Inflammatory macrophage treated with lipopolysaccharide for 1 hour (primary cell): ENCODE measurements at regions not wholly inside any gene's neighbourhood (a gene's known extent, or its start where the extent isn't known, plus 50 kb on each side); places are given as distances from the start of the nearest gene placed in this dataset.

ENCODE experiments used
- DNase-seq, 2 donors: peaks; one replicate each; pipeline ENCODE4 v3.0.0-alpha.2; 2020 to 2022

GRCh38 chr20:6956574-6956973 lies 189.1 kb downstream of the BMP2 start:
- peak; percentile 10 to 22 for DNase-seq

DNA sequence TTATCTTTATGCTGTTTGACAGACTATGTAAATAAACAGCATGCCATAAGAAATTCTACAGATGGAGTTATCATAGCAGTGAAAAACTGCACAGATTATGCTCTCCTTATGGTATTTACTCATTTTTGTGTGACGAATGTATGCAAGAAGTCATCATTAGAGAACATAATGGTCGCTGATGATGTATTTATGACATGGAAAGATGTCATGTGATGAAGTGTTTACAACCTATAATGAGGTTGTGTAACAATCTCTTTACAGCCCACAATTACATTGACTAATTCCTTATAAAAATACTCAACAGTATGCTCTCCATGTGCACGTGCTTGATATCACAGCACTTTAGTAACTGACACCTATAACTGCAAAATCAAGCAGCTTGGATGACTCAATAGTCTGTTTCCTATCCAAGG lies 192.4 kb downstream of the BMP2 start:
- DNase-seq, result no peak

GRCh38 chr20:6966721-6967120 lies 199.2 kb downstream of the BMP2 start:
- no peak for DNase-seq

GRCh38 chr20:6974838-6975237 lies 207.4 kb downstream of the BMP2 start:
- no peak for DNase-seq

- DNase-seq, result no peak
Observed at GRCh38 chr20:6975311-6975710, 207.8 kb downstream of the BMP2 start.

DNA sequence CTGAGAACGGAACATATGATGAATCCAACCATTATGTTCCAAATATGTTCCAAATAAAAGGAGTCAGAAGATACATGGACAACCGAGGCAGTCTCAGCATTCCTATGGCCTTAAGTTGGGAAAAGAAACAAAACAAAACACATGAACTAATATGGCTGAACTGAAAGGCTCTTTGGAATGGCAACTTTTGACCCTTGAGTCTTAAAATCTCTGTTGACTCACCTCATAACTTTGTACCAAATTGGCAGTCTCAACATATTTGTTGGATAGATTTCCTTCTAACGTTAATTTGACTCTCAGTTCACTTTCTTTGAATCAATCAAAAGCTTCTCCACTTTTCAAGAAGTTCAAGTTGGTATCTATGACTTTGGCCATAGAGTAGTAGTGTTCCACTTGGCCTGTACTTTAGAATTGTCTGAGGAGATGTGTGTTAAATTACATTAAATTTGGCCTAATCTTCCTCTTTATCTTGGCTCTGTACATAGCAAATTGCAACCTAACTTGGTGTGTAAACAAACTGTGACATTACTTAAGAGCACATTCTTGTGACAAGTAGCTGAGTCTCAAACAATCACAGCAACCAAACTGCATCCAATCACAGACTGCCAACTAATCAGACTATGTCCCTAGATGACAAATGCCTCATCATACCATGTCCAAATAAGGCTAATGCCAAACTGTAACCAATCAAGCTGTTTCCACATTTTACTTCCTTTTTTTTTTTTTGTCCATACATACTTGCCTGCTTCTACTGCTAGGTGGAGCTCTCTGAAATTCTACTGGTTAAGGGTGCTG lies 208.8 kb downstream of the BMP2 start:
- peak; percentile 9 to 27 for DNase-seq

GRCh38 chr20:6979621-6980020 lies 212.1 kb downstream of the BMP2 start:
- no peak for DNase-seq

- no peak for DNase-seq
Observed at GRCh38 chr20:6993011-6993410, 225.5 kb downstream of the BMP2 start.

GRCh38 chr20:6993511-6993910 lies 226.0 kb downstream of the BMP2 start:
- no peak for DNase-seq

DNA sequence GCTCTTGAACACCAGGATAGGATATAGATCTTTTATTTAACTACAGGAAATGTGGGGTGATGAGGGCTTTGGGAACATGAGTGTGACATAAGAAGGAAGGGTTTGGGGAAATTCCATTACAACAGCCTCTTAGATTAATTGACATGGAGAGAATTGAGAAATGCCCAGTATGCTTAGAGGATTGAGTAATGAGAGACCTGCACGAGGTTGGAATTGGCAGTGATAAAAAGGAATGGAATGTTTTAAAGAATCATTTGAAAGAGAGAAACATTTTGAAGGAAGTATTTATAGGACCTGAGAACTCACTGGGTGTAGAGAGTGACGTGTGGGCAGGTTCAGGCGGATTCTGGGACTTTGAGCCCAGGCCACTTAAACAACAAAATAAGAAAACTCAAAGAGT lies 227.0 kb downstream of the BMP2 start:
- DNase-seq, result peak; percentile 4 to 5

- DNase-seq, result no peak
Observed at GRCh38 chr20:6998909-6999308, 231.4 kb downstream of the BMP2 start.

DNA sequence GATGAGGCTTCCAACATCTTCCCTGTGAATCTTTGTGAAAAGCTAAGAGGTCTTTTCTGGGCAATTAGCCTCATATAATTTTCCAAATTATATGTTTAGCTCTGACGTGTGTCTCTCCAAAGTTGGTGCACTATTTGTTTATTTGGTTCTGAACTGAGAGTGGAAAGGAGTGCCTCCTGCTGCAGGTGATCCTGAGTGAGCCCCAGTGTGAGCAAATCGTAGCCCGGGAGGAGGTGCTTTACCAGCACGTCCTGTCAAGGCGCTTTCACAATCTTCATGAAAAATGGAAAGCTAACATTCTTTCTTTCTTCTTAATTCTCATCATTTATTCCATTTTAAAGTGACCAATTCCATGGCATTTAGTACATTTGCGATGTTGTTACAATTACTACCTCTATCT lies 231.9 kb downstream of the BMP2 start:
- no peak for DNase-seq

DNA sequence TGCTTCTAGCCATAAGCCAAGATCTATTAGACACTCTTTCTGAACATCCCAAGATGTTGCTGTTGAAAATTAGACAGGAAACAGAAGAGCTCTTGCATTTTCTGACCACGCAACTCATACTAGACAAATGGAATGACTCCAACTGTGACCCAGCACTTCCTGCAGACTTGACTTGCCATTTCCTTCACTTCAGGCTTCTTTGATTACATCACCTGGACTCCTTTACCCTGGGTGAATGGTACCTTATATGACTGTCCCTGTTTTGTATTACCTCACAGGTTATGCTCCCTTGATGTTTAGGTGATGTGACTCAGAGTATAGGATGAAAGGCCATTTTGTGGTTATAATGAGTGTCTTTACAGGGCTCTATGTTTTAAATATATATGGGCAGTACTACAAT lies 236.1 kb downstream of the BMP2 start:
- DNase-seq, result no peak

DNA sequence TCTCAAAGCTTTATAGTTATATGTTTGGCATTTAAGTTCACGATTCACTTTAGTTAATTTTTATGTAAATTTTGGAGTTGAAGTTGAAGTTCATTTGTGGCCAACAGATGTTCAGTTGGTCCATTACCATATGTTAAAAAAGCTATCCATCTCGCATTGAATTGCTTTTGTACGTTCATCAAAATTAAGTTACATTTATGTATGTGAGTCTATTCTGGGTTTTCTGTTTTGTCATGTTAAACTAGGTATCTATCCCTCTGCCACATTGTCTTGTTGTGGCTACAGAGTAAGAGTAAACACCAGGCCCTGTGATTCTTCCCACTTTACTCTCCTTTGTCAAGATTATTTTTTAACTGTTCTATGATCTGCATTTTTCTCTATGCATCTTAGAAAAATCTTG lies 237.3 kb downstream of the BMP2 start:
- DNase-seq, result no peak

DNA sequence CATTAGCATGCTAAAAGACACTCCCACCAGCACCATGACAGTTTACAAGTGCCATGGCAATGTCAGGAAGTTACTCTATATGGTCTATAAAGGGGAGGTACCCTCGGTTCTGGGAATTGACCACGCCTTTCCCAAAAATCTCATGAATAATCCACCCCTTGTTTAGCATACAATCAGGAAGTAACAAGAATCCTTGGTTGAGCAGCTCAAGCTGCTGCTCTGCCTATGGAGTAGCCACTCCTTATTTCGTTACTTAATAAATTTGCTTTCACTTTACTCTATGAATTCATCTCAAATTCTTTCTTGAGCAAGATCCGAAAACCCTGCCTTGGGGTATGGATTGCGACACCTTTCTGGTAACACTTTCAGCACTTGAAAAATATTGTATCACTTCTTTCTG lies 243.0 kb downstream of the BMP2 start:
- peak; percentile 22 to 34 for DNase-seq

DNA sequence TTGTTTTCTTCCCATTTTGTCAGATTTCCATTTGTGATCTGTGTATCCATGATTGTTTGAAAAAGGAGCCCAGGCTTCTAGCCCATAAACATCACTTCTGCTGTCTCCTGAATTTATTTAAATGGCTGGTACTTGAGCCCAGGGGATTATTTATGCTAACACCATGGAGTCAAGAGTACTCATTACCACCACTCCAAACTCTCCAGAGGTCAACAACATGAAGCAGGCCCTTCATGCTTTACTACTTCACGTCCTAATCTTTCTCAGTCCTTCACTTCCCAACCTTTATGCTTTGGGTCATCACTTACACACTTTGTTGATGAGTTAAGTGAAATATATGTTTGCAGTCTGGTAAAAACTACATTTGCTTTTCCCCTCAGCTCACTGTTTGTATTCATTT lies 247.8 kb downstream of the BMP2 start:
- DNase-seq, result no peak

DNA sequence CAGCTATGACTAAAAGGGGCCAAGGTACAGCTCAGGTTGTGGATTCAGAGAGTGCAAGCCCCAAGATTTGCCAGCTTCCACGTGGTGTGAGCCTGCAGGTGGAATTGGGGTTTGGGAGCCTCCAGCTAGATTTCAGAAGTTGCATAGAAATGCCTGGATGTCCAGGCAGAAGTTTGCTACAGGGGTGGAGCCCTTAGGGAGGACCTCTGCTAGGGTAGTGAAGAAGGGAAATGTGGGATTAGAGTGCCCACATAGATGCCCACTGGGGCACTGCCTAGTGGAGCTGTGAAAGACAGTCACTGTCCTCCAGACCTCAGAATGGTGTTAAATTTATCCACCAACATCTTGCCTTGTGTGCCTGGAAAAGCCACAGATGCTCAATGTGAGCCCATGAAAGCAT lies 255.1 kb downstream of the BMP2 start:
- no peak for DNase-seq

DNA sequence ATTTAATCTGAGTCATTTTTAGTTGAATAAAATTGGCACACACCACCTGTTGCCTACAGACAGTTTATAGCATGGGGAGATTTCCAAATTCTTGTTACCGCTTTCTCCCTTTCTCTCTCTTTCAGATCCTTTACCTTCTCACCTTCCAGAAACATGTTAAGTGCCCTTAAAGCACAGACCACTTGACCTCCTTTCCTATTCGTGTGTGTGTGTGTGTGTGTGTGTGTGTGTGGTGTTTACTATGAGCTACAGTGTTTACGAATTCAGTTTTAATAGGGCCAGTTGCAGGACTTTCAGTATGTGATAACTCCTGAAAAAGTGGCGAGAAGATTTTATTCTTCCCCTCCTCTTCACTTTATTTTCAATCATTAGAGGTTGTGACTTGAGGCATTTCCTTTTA lies 258.1 kb downstream of the BMP2 start:
- no peak for DNase-seq

GRCh38 chr20:7029019-7029418 lies 261.5 kb downstream of the BMP2 start:
- no peak for DNase-seq

GRCh38 chr20:7031222-7031621 lies 263.7 kb downstream of the BMP2 start:
- DNase-seq, result no peak

DNA sequence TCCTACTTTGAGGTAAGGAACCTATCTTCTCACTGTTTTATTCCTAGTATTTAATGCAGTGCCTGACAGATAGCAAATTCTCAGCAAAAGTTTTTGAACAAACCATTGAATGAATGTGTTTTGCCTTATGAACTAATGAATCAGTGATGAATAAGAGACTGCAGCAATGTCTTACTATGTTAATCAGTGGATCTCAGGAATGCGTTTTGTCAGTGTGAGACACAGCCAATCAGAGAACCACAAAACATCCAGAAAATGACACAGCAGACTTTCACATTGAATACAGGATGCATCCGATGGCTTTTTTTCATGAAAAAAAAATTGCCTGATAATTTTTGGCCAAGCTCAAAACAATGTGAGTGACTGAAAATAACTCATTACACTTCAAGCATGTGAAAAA lies 270.5 kb downstream of the BMP2 start:
- no peak for DNase-seq

DNA sequence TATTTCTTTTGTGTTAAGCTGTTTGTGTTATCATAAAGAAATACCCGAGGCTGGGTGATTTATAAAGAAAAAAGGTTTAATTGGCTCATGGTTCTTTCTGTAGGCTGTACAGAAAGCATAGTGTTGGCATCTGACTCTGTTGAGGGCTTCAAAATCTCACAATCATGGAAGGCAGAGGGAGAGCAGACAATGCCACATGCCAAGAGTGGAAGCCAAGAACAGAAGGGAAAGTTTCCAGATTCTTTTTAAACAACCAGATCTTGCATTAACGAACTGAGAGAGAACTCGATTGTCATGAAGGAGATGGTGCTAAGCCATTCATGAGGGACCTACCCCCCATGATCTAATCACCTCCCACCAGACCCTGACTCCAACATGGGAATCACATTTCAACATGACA lies 290.1 kb downstream of the BMP2 start:
- no peak for DNase-seq

DNA sequence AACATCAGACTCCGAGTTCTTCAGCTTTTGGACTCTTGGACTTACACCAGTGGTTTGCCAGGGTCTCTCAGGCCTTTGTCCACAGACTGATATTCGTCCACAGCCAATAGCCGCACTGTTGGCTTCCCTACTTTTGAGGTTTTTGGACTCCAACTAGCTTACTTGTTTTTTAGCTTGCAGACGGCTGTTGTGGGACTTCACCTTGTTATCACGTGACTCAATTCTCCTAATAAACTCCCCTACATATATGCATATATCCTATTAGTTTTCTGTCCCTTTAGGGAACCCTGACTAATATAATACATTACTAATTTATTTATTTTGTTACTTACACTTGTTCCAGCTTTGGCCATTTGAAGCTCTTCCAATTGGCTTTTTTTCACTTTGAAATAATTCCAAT lies 311.3 kb downstream of the BMP2 start:
- no peak for DNase-seq

DNA sequence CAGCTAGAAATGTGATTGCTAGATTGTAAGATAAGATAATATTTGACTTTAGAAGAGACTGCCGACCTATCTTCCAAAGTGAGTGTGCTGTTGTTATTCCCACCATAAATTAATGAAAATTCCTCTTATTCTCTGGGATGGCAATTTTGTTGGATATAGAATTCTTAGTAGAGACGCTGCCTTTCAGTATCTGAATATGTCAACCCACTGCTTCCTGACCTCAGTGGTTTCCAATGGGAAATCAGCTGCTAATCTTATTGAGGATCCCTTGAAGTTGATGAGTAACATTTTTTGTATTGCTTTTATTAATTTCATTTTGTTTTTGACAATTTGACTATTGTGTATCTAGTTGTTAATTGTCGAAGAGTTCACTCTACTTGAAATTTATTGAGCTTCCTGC lies 313.0 kb downstream of the BMP2 start:
- DNase-seq, result no peak

DNA sequence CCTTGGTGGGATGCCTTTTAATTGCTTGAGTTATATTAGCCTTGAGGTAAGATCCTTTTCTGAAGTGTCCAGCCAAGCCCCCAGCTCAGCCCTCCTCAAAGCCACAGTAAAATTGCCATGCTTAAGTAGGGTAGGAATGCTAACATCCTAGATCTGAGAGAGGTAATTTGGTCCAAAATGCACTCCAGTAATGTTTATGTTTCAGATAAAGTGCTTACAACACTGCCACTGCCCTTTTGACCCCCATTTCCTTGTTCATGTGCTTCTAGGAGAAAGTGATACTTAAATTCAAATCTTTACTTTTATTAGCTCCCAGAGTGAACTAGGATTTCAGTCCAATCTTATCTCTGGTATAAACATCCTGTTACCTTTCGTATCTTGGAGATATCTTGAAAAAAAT lies 318.0 kb downstream of the BMP2 start:
- no peak for DNase-seq
